GM23338 (cell line): ENCODE measurements at regions not wholly inside any gene's neighbourhood (a gene's known extent, or its start where the extent isn't known, plus 50 kb on each side); places are given as distances from the start of the nearest gene placed in this dataset.

ENCODE experiments used
- ATAC-seq: fragments of 200-7000 bp; cut with Tn5 transposase; 3 replicates; pipeline ENCODE4 v1.9.1; 2020
- DNase-seq: peaks from one replicate; pipeline ENCODE4 v3.0.0-alpha.2; 2015; ENCODE audit warnings: low spot score
- H2AFZ ChIP-seq: fragments of 200-600 bp; sonication (generic); 2 replicates; pipeline ENCODE4 v1.8.0; 2016; ENCODE audit warnings: antibody characterized with exemption, mild to moderate bottlenecking, moderate library complexity
- H3F3A ChIP-seq: fragments of 200-600 bp; sonication (generic); replicated peaks from 2 replicates; pipeline ENCODE4 v1.8.0; 2017; ENCODE audit warnings: antibody characterized with exemption, mixed run types, low read depth
- H3K27ac ChIP-seq: fragments of 200-600 bp; sonication (generic); 2 replicates; pipeline ENCODE4 v1.6.1; 2016; ENCODE audit warnings: low read depth
- H3K27me3 ChIP-seq: fragments of 200-600 bp; sonication (generic); 2 replicates; pipeline ENCODE4 v1.8.0; 2016; ENCODE audit warnings: mild to moderate bottlenecking, mixed run types, moderate library complexity; ENCODE audit not compliant: insufficient read depth
- H3K36me3 ChIP-seq: fragments of 200-600 bp; sonication (generic); 2 replicates; pipeline ENCODE4 v1.8.0; 2016; ENCODE audit warnings: mild to moderate bottlenecking; ENCODE audit not compliant: insufficient read depth
- H3K4me1 ChIP-seq: fragments of 200-600 bp; sonication (generic); 2 replicates; pipeline ENCODE4 v1.8.0; 2016; ENCODE audit warnings: mild to moderate bottlenecking, moderate library complexity; ENCODE audit not compliant: insufficient read depth
- H3K4me2 ChIP-seq: fragments of 200-600 bp; sonication (generic); 2 replicates; pipeline ENCODE4 v1.7.1; 2017; ENCODE audit warnings: mixed run types
- H3K4me3 ChIP-seq: fragments of 200-600 bp; sonication (generic); 2 replicates; pipeline ENCODE4 v1.6.1; 2016; ENCODE audit warnings: mixed run types
- H3K79me2 ChIP-seq: fragments of 200-600 bp; sonication (generic); replicated peaks from 2 replicates; pipeline ENCODE4 v1.8.0; 2017; ENCODE audit warnings: mild to moderate bottlenecking; ENCODE audit not compliant: insufficient read depth
- H3K9me2 ChIP-seq: fragments of 200-600 bp; sonication (generic); 2 replicates; pipeline ENCODE4 v1.8.0; 2017; ENCODE audit not compliant: insufficient read depth
- H4K20me1 ChIP-seq: fragments of 200-600 bp; sonication (generic); replicated peaks from 2 replicates; pipeline ENCODE4 v1.8.0; 2017; ENCODE audit warnings: mild to moderate bottlenecking; ENCODE audit not compliant: insufficient read depth
- H3K27ac Mint-ChIP-seq: 2 replicates; pipeline ENCODE4 v1.8.0; 2020; ENCODE audit warnings: inconsistent platforms, mild to moderate bottlenecking, moderate library complexity, mixed read lengths
- H3K27me3 Mint-ChIP-seq: 3 replicates; pipeline ENCODE4 v1.8.0; 2022; ENCODE audit warnings: low read depth, mild to moderate bottlenecking, moderate library complexity, mixed read lengths, inconsistent platforms; ENCODE audit not compliant: insufficient read depth, poor library complexity
- H3K36me3 Mint-ChIP-seq: 3 replicates; pipeline ENCODE4 v1.8.0; 2021; ENCODE audit warnings: low read depth, mild to moderate bottlenecking, inconsistent platforms, moderate library complexity, mixed read lengths
- H3K4me1 Mint-ChIP-seq: 3 replicates; pipeline ENCODE4 v1.8.0; 2020; ENCODE audit warnings: mild to moderate bottlenecking, inconsistent platforms, mixed read lengths
- H3K4me3 Mint-ChIP-seq: 3 replicates; pipeline ENCODE4 v1.8.0; 2021; ENCODE audit warnings: moderate library complexity, mild to moderate bottlenecking, inconsistent platforms, mixed read lengths
- H3K9me3 Mint-ChIP-seq: 3 replicates; pipeline ENCODE4 v1.8.0; 2020; ENCODE audit warnings: moderate library complexity, mild to moderate bottlenecking, inconsistent platforms, mixed read lengths
- CREB1 ChIP-seq: fragments of 250-450 bp; sonication (Bioruptor Pico); IDR thresholded peaks from 2 replicates; pipeline ENCODE4 v1.5.0; 2020; ENCODE audit warnings: low read depth, mild to moderate bottlenecking, moderate library complexity
- EZH2 ChIP-seq: fragments of 200-600 bp; sonication (generic); IDR thresholded peaks from one replicate; pipeline ENCODE4 v1.8.0; 2017; ENCODE audit warnings: antibody characterized with exemption, mild to moderate bottlenecking, low read depth; ENCODE audit not compliant: unreplicated experiment
- EZH2phosphoT487 ChIP-seq: fragments of 200-600 bp; sonication (generic); IDR thresholded peaks from one replicate; pipeline ENCODE4 v1.8.1; 2018; ENCODE audit warnings: antibody characterized with exemption; ENCODE audit not compliant: unreplicated experiment
- JUNB ChIP-seq: IDR thresholded peaks from one replicate; pipeline ENCODE4 v1.6.1; 2016; ENCODE audit warnings: antibody characterized with exemption; ENCODE audit not compliant: unreplicated experiment
- NANOG ChIP-seq: IDR thresholded peaks from 2 replicates; pipeline ENCODE4 v1.6.1; 2016; ENCODE audit warnings: antibody characterized with exemption, borderline replicate concordance
- POLR2AphosphoS5 ChIP-seq: IDR thresholded peaks from 2 replicates; pipeline ENCODE4 v1.6.1; 2016; ENCODE audit warnings: antibody characterized with exemption, low read depth
- STAT1 ChIP-seq: IDR thresholded peaks from one replicate; pipeline ENCODE4 v1.6.1; 2016; ENCODE audit warnings: antibody characterized with exemption; ENCODE audit not compliant: unreplicated experiment
- ZNF114 ChIP-seq: fragments of 250-450 bp; sonication (Bioruptor Pico); IDR thresholded peaks from 2 replicates; pipeline ENCODE4 v1.5.0; 2020; ENCODE audit warnings: mild to moderate bottlenecking, moderate library complexity
- ZNF331 ChIP-seq: fragments of 250-450 bp; sonication (Bioruptor Pico); IDR thresholded peaks from 2 replicates; pipeline ENCODE4 v1.5.0; 2020; ENCODE audit warnings: low read depth, mild to moderate bottlenecking, moderate library complexity
- TF ChIP-seq, protein P1 (sequence below), 2 experiments: fragments of 200-600 bp in 1 of 2; sonication (generic) in 1 of 2; conservative IDR thresholded peaks; 2 replicates each; pipeline versions ENCODE4 v1.5.1 to v1.6.1; 2016 to 2017; ENCODE audit warnings: antibody characterized with exemption in 2 of 2, low read depth in 2 of 2, mild to moderate bottlenecking in 2 of 2, moderate library complexity in 1 of 2
- TF ChIP-seq, protein P2 (sequence below): fragments of 250-450 bp; sonication (Bioruptor Pico); IDR thresholded peaks from 2 replicates; pipeline ENCODE4 v1.5.0; 2020; ENCODE audit warnings: mild to moderate bottlenecking, moderate library complexity
- TF ChIP-seq, protein P3 (sequence below): IDR thresholded peaks from 2 replicates; pipeline ENCODE4 v1.6.1; 2016; ENCODE audit warnings: antibody characterized with exemption
- TF ChIP-seq, protein P4 (sequence below): IDR thresholded peaks from one replicate; pipeline ENCODE4 v1.6.1; 2018; ENCODE audit warnings: antibody characterized with exemption; ENCODE audit not compliant: unreplicated experiment

DNA sequence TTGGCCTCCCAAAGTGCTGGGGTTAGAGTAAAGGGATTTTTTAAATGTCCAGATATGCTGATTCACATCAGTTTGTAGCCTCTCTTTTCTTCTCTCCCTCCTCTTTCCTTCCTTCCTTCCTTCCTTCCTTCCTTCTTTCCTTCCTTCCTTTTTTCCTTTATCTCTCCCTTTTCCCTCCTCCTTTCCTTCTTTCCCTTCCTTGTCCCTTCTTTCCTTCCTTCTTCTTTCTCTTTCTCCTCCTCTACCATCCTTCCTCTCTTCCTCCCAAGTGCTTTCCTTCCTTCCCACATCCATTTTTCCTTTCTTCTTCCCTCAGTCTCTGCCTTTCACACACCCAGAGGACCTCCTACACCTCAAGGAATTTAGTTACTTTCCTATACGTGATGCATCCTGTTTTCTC, 671.8 kb downstream of the HS3ST4 start:
- no peaks in the 10 kb centered on the region for H3K9me2 ChIP-seq
- H3K4me1 ChIP-seq = no peaks in the 10 kb centered on the region
- H3K4me2 ChIP-seq = no peak overlapping the region
- DNase-seq = no peak
- Mint-ChIP-seq H3K4me1 (peaks cover 4% of the 10 kb centered on the region; the same call in 2 of the 3 replicates), H3K4me3 (no peak overlapping the region), H3K36me3 (peaks cover 11% of the 10 kb centered on the region), H3K27me3 (no peaks in the 10 kb centered on the region), H3K27ac (no peak overlapping the region), H3K9me3 (peaks cover 72% of the 10 kb centered on the region)
- ATAC-seq = no peak
- no peak overlapping the region for H3K27ac ChIP-seq
- TF ChIP-seq POLR2AphosphoS5 = no peak
- TF ChIP-seq, protein P1, sequence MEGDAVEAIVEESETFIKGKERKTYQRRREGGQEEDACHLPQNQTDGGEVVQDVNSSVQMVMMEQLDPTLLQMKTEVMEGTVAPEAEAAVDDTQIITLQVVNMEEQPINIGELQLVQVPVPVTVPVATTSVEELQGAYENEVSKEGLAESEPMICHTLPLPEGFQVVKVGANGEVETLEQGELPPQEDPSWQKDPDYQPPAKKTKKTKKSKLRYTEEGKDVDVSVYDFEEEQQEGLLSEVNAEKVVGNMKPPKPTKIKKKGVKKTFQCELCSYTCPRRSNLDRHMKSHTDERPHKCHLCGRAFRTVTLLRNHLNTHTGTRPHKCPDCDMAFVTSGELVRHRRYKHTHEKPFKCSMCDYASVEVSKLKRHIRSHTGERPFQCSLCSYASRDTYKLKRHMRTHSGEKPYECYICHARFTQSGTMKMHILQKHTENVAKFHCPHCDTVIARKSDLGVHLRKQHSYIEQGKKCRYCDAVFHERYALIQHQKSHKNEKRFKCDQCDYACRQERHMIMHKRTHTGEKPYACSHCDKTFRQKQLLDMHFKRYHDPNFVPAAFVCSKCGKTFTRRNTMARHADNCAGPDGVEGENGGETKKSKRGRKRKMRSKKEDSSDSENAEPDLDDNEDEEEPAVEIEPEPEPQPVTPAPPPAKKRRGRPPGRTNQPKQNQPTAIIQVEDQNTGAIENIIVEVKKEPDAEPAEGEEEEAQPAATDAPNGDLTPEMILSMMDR (conservative IDR thresholded peaks at IDR 0.05; ENCODE audit: low read depth in 2 of 2) = no peak
- no peak for TF ChIP-seq ZNF114 (CRISPR knock-in tag)
- TF ChIP-seq STAT1 = no peak
- no peak for TF ChIP-seq CREB1 (CRISPR knock-in tag)
- TF ChIP-seq, protein P2, sequence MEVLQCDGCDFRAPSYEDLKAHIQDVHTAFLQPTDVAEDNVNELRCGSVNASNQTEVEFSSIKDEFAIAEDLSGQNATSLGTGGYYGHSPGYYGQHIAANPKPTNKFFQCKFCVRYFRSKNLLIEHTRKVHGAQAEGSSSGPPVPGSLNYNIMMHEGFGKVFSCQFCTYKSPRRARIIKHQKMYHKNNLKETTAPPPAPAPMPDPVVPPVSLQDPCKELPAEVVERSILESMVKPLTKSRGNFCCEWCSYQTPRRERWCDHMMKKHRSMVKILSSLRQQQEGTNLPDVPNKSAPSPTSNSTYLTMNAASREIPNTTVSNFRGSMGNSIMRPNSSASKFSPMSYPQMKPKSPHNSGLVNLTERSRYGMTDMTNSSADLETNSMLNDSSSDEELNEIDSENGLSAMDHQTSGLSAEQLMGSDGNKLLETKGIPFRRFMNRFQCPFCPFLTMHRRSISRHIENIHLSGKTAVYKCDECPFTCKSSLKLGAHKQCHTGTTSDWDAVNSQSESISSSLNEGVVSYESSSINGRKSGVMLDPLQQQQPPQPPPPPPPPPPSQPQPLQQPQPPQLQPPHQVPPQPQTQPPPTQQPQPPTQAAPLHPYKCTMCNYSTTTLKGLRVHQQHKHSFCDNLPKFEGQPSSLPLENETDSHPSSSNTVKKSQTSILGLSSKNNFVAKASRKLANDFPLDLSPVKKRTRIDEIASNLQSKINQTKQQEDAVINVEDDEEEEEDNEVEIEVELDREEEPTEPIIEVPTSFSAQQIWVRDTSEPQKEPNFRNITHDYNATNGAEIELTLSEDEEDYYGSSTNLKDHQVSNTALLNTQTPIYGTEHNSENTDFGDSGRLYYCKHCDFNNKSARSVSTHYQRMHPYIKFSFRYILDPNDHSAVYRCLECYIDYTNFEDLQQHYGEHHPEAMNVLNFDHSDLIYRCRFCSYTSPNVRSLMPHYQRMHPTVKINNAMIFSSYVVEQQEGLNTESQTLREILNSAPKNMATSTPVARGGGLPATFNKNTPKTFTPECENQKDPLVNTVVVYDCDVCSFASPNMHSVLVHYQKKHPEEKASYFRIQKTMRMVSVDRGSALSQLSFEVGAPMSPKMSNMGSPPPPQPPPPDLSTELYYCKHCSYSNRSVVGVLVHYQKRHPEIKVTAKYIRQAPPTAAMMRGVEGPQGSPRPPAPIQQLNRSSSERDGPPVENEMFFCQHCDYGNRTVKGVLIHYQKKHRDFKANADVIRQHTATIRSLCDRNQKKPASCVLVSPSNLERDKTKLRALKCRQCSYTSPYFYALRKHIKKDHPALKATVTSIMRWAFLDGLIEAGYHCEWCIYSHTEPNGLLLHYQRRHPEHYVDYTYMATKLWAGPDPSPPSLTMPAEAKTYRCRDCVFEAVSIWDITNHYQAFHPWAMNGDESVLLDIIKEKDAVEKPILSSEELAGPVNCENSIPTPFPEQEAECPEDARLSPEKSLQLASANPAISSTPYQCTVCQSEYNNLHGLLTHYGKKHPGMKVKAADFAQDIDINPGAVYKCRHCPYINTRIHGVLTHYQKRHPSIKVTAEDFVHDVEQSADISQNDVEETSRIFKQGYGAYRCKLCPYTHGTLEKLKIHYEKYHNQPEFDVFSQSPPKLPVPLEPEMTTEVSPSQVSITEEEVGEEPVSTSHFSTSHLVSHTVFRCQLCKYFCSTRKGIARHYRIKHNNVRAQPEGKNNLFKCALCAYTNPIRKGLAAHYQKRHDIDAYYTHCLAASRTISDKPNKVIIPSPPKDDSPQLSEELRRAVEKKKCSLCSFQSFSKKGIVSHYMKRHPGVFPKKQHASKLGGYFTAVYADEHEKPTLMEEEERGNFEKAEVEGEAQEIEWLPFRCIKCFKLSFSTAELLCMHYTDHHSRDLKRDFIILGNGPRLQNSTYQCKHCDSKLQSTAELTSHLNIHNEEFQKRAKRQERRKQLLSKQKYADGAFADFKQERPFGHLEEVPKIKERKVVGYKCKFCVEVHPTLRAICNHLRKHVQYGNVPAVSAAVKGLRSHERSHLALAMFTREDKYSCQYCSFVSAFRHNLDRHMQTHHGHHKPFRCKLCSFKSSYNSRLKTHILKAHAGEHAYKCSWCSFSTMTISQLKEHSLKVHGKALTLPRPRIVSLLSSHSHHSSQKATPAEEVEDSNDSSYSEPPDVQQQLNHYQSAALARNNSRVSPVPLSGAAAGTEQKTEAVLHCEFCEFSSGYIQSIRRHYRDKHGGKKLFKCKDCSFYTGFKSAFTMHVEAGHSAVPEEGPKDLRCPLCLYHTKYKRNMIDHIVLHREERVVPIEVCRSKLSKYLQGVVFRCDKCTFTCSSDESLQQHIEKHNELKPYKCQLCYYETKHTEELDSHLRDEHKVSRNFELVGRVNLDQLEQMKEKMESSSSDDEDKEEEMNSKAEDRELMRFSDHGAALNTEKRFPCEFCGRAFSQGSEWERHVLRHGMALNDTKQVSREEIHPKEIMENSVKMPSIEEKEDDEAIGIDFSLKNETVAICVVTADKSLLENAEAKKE = no peak
- no peak for TF ChIP-seq NANOG
- TF ChIP-seq EZH2 = no peak
- TF ChIP-seq JUNB = no peak
- TF ChIP-seq EZH2phosphoT487 = no peak
- TF ChIP-seq, protein P3, sequence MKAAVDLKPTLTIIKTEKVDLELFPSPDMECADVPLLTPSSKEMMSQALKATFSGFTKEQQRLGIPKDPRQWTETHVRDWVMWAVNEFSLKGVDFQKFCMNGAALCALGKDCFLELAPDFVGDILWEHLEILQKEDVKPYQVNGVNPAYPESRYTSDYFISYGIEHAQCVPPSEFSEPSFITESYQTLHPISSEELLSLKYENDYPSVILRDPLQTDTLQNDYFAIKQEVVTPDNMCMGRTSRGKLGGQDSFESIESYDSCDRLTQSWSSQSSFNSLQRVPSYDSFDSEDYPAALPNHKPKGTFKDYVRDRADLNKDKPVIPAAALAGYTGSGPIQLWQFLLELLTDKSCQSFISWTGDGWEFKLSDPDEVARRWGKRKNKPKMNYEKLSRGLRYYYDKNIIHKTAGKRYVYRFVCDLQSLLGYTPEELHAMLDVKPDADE = no peak
- no peak for TF ChIP-seq ZNF331 (CRISPR knock-in tag)
- TF ChIP-seq, protein P4, sequence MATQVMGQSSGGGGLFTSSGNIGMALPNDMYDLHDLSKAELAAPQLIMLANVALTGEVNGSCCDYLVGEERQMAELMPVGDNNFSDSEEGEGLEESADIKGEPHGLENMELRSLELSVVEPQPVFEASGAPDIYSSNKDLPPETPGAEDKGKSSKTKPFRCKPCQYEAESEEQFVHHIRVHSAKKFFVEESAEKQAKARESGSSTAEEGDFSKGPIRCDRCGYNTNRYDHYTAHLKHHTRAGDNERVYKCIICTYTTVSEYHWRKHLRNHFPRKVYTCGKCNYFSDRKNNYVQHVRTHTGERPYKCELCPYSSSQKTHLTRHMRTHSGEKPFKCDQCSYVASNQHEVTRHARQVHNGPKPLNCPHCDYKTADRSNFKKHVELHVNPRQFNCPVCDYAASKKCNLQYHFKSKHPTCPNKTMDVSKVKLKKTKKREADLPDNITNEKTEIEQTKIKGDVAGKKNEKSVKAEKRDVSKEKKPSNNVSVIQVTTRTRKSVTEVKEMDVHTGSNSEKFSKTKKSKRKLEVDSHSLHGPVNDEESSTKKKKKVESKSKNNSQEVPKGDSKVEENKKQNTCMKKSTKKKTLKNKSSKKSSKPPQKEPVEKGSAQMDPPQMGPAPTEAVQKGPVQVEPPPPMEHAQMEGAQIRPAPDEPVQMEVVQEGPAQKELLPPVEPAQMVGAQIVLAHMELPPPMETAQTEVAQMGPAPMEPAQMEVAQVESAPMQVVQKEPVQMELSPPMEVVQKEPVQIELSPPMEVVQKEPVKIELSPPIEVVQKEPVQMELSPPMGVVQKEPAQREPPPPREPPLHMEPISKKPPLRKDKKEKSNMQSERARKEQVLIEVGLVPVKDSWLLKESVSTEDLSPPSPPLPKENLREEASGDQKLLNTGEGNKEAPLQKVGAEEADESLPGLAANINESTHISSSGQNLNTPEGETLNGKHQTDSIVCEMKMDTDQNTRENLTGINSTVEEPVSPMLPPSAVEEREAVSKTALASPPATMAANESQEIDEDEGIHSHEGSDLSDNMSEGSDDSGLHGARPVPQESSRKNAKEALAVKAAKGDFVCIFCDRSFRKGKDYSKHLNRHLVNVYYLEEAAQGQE = no peak
- no peak overlapping the region for H2AFZ ChIP-seq
- no peaks in the 10 kb centered on the region for H3F3A ChIP-seq
- no peaks in the 10 kb centered on the region; the same call in 1 of the 2 replicates for H3K36me3 ChIP-seq
- H4K20me1 ChIP-seq = no peaks in the 10 kb centered on the region
- no peaks in the 10 kb centered on the region for H3K27me3 ChIP-seq
- no peaks in the 10 kb centered on the region for H3K79me2 ChIP-seq
- H3K4me3 ChIP-seq = no peak overlapping the region
